ENCODE measurements at regions not wholly inside any gene's neighbourhood (a gene's known extent, or its start where the extent isn't known, plus 50 kb on each side); places are given as distances from the start of the nearest gene placed in this dataset.

GRCh38 chr18:24695168-24695567 is 234.7 kb downstream of the HRH4 start:
- TF ChIP-seq, protein P1, sequence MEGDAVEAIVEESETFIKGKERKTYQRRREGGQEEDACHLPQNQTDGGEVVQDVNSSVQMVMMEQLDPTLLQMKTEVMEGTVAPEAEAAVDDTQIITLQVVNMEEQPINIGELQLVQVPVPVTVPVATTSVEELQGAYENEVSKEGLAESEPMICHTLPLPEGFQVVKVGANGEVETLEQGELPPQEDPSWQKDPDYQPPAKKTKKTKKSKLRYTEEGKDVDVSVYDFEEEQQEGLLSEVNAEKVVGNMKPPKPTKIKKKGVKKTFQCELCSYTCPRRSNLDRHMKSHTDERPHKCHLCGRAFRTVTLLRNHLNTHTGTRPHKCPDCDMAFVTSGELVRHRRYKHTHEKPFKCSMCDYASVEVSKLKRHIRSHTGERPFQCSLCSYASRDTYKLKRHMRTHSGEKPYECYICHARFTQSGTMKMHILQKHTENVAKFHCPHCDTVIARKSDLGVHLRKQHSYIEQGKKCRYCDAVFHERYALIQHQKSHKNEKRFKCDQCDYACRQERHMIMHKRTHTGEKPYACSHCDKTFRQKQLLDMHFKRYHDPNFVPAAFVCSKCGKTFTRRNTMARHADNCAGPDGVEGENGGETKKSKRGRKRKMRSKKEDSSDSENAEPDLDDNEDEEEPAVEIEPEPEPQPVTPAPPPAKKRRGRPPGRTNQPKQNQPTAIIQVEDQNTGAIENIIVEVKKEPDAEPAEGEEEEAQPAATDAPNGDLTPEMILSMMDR (IDR thresholded peaks at IDR 0.05): no peak
- no peak for TF ChIP-seq POLR2A (IDR thresholded peaks at IDR 0.05)
- no peak for TF ChIP-seq POLR2AphosphoS5 (IDR thresholded peaks at IDR 0.05)
